Epithelial cell of esophagus (primary cell): ENCODE measurements at regions not wholly inside any gene's neighbourhood (a gene's known extent, or its start where the extent isn't known, plus 50 kb on each side); places are given as distances from the start of the nearest gene placed in this dataset.

Source experiments
- DNase-seq: peaks from one replicate; pipeline ENCODE4 v3.0.0; 2010; ENCODE audit warnings: low read depth
- H3K4me3 ChIP-seq: 2 replicates; pipeline ENCODE4 v1.5.1; 2011; ENCODE audit warnings: mild to moderate bottlenecking, low read length, control low read depth
- TF ChIP-seq, protein P1 (sequence below): IDR thresholded peaks from 2 replicates; pipeline ENCODE4 v1.5.1; 2011; ENCODE audit warnings: low read depth, mild to moderate bottlenecking, low read length, control low read depth, inconsistent platforms; ENCODE audit not compliant: insufficient read depth; ENCODE audit errors: missing control alignments

DNA sequence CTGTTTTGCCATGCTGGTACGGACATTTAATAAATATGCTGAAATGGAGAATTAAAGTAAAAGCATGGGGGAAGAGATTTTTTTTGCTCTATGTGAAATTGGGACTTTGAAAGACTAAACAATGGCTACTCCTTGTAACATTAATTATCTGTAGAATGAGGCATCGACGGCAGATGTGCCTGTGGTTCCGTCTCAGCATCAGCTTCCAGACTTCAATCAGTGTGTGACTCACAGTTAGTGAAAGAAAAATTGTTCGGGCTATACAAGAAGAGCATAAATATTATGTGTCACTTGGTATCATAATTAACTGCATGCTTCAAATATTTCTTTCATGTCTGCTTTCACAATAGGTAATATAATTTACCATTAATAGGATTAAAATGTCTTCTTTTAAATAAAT, 117.0 kb upstream of the SMIM21 start:
- TF ChIP-seq, protein P1, sequence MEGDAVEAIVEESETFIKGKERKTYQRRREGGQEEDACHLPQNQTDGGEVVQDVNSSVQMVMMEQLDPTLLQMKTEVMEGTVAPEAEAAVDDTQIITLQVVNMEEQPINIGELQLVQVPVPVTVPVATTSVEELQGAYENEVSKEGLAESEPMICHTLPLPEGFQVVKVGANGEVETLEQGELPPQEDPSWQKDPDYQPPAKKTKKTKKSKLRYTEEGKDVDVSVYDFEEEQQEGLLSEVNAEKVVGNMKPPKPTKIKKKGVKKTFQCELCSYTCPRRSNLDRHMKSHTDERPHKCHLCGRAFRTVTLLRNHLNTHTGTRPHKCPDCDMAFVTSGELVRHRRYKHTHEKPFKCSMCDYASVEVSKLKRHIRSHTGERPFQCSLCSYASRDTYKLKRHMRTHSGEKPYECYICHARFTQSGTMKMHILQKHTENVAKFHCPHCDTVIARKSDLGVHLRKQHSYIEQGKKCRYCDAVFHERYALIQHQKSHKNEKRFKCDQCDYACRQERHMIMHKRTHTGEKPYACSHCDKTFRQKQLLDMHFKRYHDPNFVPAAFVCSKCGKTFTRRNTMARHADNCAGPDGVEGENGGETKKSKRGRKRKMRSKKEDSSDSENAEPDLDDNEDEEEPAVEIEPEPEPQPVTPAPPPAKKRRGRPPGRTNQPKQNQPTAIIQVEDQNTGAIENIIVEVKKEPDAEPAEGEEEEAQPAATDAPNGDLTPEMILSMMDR, result no peak
- DNase-seq, result peak; percentile 24
- H3K4me3 ChIP-seq, result no peak overlapping the region

DNA sequence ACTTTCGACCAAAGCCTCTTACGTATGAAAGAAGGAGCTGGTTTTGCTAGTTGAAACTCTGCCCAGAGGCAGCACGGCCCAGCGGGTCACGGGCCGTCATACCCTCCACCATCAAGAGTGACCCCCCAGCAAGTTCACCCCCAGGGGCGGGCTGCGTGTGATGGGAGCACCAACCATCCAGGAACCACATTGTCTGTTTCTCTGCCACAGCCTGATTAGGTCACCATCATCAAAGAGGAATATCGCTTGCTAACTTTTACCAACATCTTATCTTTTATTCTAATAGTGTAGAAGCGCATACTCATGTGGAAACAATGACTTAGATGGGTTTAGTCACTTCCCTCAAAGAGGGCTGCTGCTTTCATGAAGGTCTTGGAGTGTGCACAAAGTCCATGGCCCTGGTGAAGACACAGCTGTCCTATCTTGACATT, 116.6 kb upstream of the SMIM21 start:
- no peak overlapping the region for H3K4me3 ChIP-seq
- TF ChIP-seq, protein P1, result no peak
- no peak for DNase-seq

DNA sequence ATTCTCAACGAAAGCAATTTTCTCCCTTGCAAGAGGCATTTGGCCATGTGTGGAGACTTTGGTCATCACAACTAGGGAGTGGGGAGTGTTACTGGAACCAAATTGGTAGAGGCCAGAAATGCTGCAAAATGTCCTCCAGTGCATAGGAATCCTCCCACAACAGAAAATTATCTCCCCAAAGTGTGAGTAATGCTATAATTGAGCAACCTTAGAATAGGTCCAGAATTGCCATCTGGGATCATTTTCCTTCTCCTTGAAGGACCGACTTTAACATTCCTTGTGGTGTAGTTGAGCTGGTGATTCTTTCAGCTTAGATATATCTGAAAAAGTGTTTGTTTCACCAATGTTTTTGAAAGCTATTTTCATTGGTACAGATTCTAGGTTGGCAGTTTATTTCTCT, 111.2 kb upstream of the SMIM21 start:
- no peak for DNase-seq
- TF ChIP-seq, protein P1, result no peak

DNA sequence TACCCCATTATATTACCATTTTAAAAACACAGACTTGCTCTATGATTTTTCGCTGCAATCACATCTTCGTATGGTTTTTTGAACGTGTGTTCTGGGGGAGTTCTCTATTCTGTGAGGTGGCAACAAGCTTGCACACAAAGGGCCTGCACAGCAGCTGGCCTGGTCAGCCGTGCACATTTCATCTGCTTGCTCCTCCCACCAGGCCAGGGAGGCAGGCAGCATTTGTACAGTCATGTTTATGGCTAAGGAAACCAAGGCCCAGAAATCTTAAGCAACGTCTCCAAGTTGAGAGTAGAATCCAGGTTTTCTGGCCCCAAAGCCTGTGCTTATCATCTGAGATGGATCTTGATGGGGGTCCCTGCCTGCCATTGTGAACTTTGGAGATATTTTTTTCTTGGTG, 106.4 kb upstream of the SMIM21 start:
- H3K4me3 ChIP-seq, result no peak overlapping the region
- TF ChIP-seq, protein P1, result no peak
- DNase-seq, result no peak

More for the DNA sequence above, 111.2 kb upstream of the SMIM21 start:
- H3K4me3 ChIP-seq, result no peak overlapping the region

DNA sequence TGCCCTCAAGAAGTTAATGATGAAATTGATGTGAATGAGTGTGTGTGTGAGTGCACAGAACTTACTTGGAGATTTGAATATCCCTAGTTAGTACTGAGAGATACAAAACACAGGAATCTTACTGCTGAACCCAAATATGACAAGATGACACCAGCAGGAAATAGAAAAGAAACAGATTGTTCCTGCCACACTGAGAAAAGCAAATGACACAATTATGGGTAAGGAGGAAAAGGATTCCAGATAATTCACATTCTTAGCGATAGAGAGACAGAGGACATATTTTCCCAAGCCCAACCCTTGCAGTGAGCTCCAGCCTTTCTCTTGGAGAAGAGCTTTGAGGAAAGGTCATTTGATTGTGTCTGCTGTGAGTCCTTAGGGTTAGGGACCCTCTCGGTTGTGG, 105.7 kb upstream of the SMIM21 start:
- DNase-seq, result no peak
- TF ChIP-seq, protein P1, result no peak

DNA sequence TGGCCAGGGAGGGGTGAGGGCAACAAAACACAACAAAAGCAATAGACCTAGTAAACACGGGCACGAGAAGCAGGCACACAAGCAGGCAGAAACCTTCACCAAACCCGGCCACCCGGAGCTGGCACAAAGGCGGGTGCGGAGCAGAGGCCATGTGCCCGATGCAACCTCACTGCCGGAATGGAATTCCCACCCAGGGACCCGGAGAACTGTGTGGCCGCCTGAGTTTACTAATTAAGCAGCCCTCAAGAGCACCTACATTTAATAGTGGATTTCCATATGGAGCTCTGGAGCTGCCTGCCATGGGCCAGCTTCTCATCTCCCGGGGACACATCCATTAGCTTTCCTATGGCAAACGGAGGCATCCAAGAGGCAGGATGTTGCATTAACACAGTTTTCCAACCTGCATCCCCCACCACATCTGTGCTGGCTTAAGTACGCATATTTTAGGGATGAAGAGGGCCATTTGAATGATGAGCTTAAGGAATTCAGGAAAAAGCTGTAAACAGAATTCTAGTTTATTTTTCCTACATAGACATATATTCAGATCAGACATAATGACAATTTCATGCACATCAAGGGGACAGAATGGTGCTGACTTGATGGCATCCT, 104.5 kb upstream of the SMIM21 start:
- DNase-seq, result no peak
- no peak overlapping the region for H3K4me3 ChIP-seq
- TF ChIP-seq, protein P1, result no peak

More for the DNA sequence above, 105.7 kb upstream of the SMIM21 start:
- H3K4me3 ChIP-seq, result no peak overlapping the region

DNA sequence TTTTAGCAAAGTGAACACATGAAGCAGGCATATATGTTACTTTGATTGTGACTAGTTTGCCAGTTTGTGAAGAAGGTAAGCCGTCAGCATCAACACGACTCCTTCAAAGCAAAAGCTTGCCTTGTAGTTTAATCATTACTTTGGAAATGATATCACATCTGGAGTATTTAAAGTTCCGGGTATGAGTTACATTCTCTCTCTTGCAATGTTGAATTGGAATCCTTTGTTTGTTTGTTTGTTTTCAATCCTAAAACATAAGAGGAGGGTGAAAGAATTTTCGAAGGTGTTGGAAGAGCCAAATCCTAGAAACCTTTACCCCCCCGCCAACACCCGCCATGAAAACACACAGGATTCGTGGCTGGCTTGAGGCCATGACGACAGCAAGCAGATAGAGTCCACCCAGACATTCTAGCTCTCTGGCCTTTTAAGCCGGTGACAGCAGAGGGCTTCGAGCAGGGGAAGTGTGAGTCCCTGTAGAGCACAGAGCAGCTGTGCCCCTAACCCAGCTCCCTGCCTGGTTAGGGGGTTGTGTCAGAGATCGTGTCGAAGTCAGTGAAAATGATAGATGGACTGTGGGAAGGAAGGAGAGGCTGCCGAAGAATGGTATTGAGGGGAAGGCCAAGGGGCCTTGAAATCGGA, 103.8 kb upstream of the SMIM21 start:
- no peak for DNase-seq
- H3K4me3 ChIP-seq, result no peak overlapping the region
- TF ChIP-seq, protein P1, result no peak
